Left renal cortex interstitium (tissue), 4 donors: ENCODE measurements at regions not wholly inside any gene's neighbourhood (a gene's known extent, or its start where the extent isn't known, plus 50 kb on each side); places are given as distances from the start of the nearest gene placed in this dataset.
"Not testable (repeated sequence)": the region's sequence is repeated elsewhere in the genome, so short reads cannot be mapped to it uniquely, and the experiment has no call there.

Experiments
- DNase-seq, 4 donors: peaks; one replicate each; pipeline ENCODE4 v3.0.0-alpha.2; 2013; ENCODE audit warnings: low read depth in 4 of 4, low spot score in 2 of 4, missing footprints in 1 of 4

DNA sequence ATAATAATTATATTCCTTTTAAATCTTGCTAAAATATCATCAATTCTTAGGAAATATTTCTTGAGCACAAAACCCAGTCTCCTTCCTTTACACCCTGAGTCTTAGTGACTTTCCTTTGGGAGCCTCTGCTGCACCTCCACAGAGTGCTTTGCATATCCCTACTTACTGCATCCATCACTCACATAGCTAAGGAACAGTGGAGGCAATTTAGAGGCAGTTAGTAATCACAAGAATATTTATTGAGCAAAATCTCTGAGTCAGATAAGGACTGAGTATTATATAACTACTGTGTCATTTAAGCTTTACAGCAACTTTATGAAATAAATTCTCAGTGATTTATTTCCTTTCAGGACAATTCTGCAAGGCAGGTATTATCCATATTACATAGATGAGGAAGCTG lies 327.7 kb downstream of the TMX3 start:
- DNase-seq, result no peak

- DNase-seq, result not testable (repeated sequence)
Observed at GRCh38 chr18:68383979-68384378, 330.9 kb downstream of the TMX3 start.

DNA sequence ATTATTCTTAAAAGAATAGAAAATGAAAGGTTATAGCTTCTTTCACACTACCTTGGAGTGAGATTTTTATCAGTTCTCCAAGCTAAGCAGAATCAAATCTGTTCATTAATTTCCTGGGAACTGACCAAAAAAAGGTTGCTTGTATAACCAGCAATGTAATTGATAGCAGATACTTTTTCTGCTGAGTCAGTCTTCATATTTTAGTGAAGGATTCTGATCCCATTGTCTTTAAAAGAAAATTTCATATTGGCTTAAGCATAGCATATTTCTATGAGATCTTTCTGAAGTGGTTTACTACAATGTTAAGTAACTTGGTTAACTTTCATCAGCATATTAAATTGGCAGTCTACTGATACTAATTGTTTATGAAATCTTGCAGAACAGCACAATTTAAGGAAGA lies 338.0 kb downstream of the TMX3 start:
- DNase-seq, result no peak

GRCh38 chr18:68362907-68363306 lies 352.0 kb downstream of the TMX3 start:
- DNase-seq, result no peak

DNA sequence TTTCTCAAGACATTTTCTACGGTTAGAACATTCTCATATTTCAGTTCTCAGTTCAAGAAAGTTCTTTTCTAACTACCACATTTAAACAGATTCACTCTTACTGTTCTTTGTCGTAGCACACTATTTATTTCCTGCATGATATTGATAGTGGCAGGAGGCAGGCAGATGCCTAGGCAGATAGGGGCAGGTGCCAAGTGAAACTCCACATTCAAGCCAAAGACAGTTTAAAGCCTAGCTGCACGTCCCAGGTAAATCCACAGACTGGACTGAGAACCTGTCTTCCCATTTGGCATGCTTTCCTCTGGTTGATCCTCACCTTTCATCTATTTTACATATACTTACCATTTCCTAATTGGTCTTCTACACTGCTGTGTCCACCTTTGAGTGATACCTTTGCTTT lies 359.3 kb downstream of the TMX3 start:
- no peak for DNase-seq

DNA sequence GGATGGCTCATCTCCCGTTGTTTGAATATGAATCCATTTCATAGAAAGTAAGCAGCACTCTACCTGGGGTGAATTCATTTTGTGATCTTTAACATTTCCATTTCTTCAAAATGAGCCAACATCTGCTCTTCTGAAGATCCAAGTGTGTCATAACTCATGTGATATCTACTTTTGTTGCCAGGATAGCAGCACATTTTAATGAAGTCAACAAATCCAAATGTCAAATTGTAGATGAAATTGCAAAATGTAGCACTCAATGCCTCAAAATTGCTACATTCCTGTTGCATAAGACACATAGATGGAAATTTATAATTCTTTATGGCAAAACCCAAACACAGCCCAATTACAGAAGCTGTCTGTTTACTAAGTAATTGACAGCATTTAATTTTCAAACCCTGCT lies 360.7 kb downstream of the TMX3 start:
- DNase-seq, result no peak

GRCh38 chr18:68342039-68342659 lies 372.8 kb downstream of the TMX3 start:
- no peak for DNase-seq

DNA sequence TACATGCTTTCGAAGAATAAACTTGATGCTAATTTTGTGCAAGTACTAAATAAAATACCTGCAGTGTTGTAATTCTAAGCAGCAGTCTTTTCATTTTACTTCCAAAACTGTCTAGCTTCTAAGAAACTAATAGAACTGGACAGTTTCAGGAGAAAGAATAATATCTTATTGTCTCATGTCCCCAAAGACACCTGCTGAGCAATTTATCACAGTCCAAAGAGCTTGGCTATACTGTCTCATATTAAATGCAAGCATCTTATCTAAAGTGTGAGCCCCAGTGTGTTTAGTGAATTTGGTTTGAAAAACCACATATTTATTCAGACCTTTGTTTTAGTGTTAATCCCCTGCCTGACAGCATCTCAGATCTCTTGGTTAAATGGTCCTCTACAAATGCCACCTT lies 374.3 kb downstream of the TMX3 start:
- DNase-seq, result no peak

DNA sequence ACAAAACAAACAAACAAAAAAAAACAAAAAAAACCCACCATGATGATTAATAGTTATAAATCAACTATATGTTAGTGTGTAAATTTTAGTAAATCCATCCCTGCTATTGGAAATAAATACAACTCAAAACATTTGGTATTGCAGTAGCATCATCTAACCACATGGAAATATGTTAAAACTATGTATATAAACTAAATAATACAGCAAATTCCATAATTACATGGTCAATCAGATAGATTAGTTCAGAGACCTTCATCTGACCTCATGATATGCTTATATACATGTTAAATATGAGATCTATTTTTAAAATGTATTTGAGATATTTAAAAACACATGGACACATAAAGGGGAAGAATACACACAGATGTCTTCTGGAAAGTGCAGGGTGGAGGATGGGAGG lies 384.2 kb downstream of the TMX3 start:
- no peak for DNase-seq

DNA sequence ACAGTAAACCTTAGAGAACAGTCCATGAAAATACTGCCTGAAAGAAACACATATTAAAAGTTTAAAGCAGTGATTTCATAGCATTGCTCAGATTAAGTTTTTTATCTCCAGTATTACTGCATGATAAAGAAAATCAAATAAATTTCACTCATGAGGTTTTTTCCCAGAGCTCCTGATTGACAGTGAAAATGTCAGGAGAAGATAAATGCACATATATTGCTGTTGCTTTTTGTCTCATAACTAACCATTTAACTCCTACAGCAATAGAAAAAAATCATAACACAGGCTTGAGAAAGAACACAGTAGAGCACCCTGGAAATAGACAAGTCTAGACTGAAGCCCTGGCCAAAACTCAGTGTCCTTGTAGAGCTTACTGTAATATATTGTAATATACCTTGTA lies 391.0 kb downstream of the TMX3 start:
- no peak for DNase-seq

- DNase-seq, result no peak
Observed at GRCh38 chr18:68316636-68317035, 398.3 kb downstream of the TMX3 start.

DNA sequence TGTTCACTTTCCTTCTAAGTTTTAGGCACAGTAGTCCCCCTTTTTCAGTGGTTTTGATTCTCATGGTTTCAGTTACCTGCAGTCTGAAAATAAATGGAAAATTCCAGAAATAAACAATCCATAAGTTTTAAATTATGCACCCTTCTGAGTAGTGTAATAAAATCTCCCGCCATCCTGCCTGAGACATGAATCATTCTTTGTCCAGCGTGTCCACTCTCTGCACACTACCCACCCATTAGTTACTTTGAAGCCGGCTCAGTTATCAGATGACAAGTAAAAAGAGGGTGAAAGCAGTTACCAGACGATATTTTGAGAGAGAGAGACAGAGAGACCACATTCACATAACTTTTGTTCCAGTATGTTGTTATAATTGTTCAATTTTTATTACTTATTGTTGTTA lies 400.5 kb downstream of the TMX3 start:
- peak in 1 of 4 donors; percentile 11 for DNase-seq

DNA sequence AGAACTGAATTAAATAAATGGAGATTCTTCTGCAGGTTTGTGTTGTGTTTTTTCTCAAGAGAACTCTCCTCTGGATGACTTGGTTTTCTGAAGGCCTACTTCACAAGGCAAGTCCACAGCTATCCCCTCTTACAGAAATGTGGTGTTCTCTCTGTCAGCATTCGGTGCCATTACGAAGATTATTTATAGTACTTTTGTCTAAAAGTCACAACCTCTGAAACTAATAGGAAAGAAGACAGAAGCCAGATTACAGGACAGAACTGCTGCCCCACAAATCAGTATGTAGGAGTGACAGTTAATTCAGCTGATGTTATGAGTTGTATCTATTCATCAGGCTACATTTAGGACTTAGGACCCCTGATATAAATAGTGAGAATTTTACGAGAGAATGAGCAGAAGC lies 413.5 kb downstream of the TMX3 start:
- DNase-seq, result no peak

- no peak for DNase-seq
Observed at GRCh38 chr18:68299906-68300305, 415.0 kb downstream of the TMX3 start.

DNA sequence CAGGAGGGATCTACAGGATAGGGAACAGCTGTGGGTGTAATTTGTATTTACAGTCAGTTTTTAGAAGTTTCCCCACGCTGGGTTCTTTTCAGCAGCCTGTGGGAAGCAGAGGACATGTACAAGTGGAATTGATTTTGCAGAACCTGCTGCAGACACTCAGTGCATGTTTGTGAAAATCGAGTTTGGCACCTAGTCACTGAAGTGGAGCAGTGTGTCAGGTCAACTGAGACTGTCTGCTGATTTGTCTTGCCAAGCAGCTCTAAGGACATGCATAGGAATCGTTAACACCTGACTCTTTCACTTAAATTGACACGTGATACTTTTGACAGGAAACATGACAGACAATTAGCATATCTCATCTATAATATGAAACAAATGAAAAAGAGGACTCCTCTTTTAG lies 416.6 kb downstream of the TMX3 start:
- DNase-seq, result no peak

GRCh38 chr18:68288408-68288807 lies 426.5 kb downstream of the TMX3 start:
- no peak for DNase-seq

DNA sequence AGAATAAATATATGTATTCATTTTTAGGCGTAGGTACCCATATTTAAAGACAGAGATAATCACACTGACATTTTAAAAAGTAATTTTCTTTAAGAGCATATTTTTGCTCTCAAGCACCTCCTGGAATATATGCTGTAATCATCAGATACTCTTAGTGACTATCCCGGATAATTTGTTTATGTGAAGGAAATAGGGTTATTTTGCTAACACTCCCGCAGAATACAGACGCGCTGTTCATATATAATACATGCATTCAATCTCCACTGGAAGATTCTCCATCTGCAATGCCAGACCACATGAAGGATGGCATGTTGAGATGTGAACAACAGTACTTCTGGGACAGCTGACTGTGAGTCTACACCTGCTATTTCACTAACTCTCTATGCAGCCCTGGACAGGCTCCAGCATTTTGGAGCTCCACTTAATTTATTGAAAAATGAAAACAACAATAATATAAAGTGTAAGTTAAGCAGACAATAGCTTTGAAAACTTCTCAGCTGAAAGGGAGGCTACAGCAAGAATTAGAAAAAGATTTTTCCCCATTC lies 430.6 kb downstream of the TMX3 start:
- no peak for DNase-seq

- DNase-seq, result no peak
Observed at GRCh38 chr18:68283834-68284233, 431.1 kb downstream of the TMX3 start.

GRCh38 chr18:68282232-68282631 lies 432.7 kb downstream of the TMX3 start:
- DNase-seq, result no peak

- DNase-seq, result no peak
Observed at GRCh38 chr18:68275616-68276015, 439.3 kb downstream of the TMX3 start.

- no peak for DNase-seq
Observed at GRCh38 chr18:68270017-68270416, 444.9 kb downstream of the TMX3 start.

DNA sequence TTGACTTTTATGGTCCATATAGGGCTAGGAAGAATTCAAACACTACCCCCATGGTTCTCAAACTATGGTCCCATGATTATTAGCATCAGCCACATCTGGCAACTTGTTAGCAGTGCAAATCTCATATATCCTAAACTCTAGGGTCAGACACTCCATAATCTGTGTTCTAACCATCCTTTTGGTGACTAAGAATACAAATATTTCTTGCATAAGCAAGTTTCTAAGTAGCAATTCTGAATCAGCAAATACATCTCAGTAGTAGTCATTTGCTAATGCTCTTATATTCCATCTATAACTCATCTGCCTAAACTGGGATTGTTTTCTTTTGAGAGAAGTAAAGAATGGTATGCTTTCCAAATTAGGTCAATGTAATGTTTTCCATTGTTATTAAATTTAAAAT lies 447.3 kb downstream of the TMX3 start:
- DNase-seq, result no peak

GRCh38 chr18:68263481-68263880 lies 451.4 kb downstream of the TMX3 start:
- no peak for DNase-seq
